Ascending aorta (tissue), 2 donors: ENCODE measurements at regions not wholly inside any gene's neighbourhood (a gene's known extent, or its start where the extent isn't known, plus 50 kb on each side); places are given as distances from the start of the nearest gene placed in this dataset.

ENCODE experiments used
- DNase-seq, 2 donors: peaks; one replicate each; pipeline ENCODE4 v3.0.0-alpha.2; 2019; ENCODE audit warnings: low spot score in 2 of 2
- H3K27ac ChIP-seq, 2 donors: fragments of 200-600 bp; sonication (generic); one replicate each; pipeline ENCODE4 v1.5.1; 2016 to 2017; ENCODE audit warnings: mild to moderate bottlenecking in 1 of 2
- H3K27me3 ChIP-seq: fragments of 200-600 bp; sonication (generic); one replicate; pipeline ENCODE4 v1.5.1; 2017
- H3K36me3 ChIP-seq, 2 donors: fragments of 200-600 bp; sonication (generic); one replicate each; pipeline ENCODE4 v1.5.1; 2016
- H3K4me1 ChIP-seq, 2 donors: fragments of 200-600 bp; sonication (generic); one replicate each; pipeline ENCODE4 v1.5.1; 2016 to 2017; ENCODE audit warnings: mild to moderate bottlenecking in 1 of 2
- H3K4me3 ChIP-seq, 2 donors: fragments of 200-600 bp; sonication (generic); one replicate each; pipeline ENCODE4 v1.5.1; 2016 to 2017; ENCODE audit warnings: mild to moderate bottlenecking in 1 of 2
- H3K9me3 ChIP-seq, 2 donors: fragments of 200-600 bp; sonication (generic); one replicate each; pipeline ENCODE4 v1.5.1; 2016
- CTCF ChIP-seq, 3 experiments: fragments of 200-600 bp in 2 of 3; fragments of 450-650 bp in 1 of 3; sonication (generic) in 2 of 3; IDR thresholded peaks; one replicate each; pipeline ENCODE4 v1.5.1; 2016 to 2019; ENCODE audit warnings: antibody characterized with exemption in 3 of 3, mild to moderate bottlenecking in 1 of 3, moderate library complexity in 1 of 3
- intact Hi-C: fragments of 100-400 bp; cut with DNase I; formaldehyde crosslinking; loops from one replicate; pipeline ENCODE4 v1.15.1; 2023

GRCh38 chr6:134111062-134111677 lies 58.7 kb upstream of the SLC2A12 start:
- Histone ChIP-seq H3K27me3 (no peaks in the 10 kb centered on the region), H3K9me3 (no peaks in the 10 kb centered on the region), H3K27ac (no peak overlapping the region), H3K4me1 (no peaks in the 10 kb centered on the region), H3K4me3 (no peak overlapping the region), H3K36me3 (no peaks in the 10 kb centered on the region)
- no peak for DNase-seq
- peak in 2 of 3 experiments; percentile 56 for TF ChIP-seq CTCF (IDR thresholded peaks at IDR 0.05)
- intact Hi-C loops, result no loop called here

- no peak for TF ChIP-seq CTCF (IDR thresholded peaks at IDR 0.05)
- no peak for DNase-seq
- H3K27me3 ChIP-seq, result no peaks in the 10 kb centered on the region
- H3K9me3 ChIP-seq, result no peaks in the 10 kb centered on the region
- H3K27ac ChIP-seq, result no peak overlapping the region
- no peaks in the 10 kb centered on the region for H3K36me3 ChIP-seq
- H3K4me1 ChIP-seq, result no peaks in the 10 kb centered on the region
- H3K4me3 ChIP-seq, result no peak overlapping the region
- intact Hi-C loops, result no loop called here
Observed at GRCh38 chr6:134106702-134107101, 54.3 kb upstream of the SLC2A12 start.

GRCh38 chr6:134105940-134106339 lies 53.5 kb upstream of the SLC2A12 start:
- DNase-seq, result no peak
- TF ChIP-seq CTCF (IDR thresholded peaks at IDR 0.05), result no peak
- no peaks in the 10 kb centered on the region for H3K4me1 ChIP-seq
- no peaks in the 10 kb centered on the region for H3K36me3 ChIP-seq
- no peak overlapping the region for H3K27ac ChIP-seq
- no peaks in the 10 kb centered on the region for H3K27me3 ChIP-seq
- H3K4me3 ChIP-seq, result no peak overlapping the region
- intact Hi-C loops, result no loop called here
- no peaks in the 10 kb centered on the region for H3K9me3 ChIP-seq

GRCh38 chr6:134103006-134103405 lies 50.6 kb upstream of the SLC2A12 start:
- intact Hi-C loops, result no loop called here
- Histone ChIP-seq H3K4me1 (no peaks in the 10 kb centered on the region), H3K9me3 (no peaks in the 10 kb centered on the region), H3K27me3 (no peaks in the 10 kb centered on the region), H3K27ac (no peak overlapping the region), H3K36me3 (no peaks in the 10 kb centered on the region), H3K4me3 (no peak overlapping the region)
- no peak for DNase-seq
- TF ChIP-seq CTCF (IDR thresholded peaks at IDR 0.05), result no peak
